BJ (cell line): ENCODE measurements at regions not wholly inside any gene's neighbourhood (a gene's known extent, or its start where the extent isn't known, plus 50 kb on each side); places are given as distances from the start of the nearest gene placed in this dataset.
"Not testable (repeated sequence)": the region's sequence is repeated elsewhere in the genome, so short reads cannot be mapped to it uniquely, and the experiment has no call there.

ENCODE experiments used
- CTCF ChIA-PET: fragments of 350-600 bp; formaldehyde crosslinking; extraction: SDS; loops from one replicate; lab custom pipeline; 2021; ENCODE audit warnings: antibody characterized with exemption, inconsistent platforms; lab: Yijun Ruan, JAX
- POLR2A ChIA-PET: fragments of 300-600 bp; sonication (Branson Sonifier 250); formaldehyde crosslinking; extraction: SDS; loops from one replicate; lab custom pipeline; 2021; ENCODE audit warnings: antibody characterized with exemption; lab: Charles Lee
- DNase-seq: peaks from one replicate; pipeline ENCODE4 v3.0.0-alpha.2; 2011; ENCODE audit warnings: low read depth
- H3K27me3 ChIP-seq: 2 replicates; pipeline ENCODE4 v1.6.0; 2011; ENCODE audit warnings: low read length; ENCODE audit not compliant: control insufficient read depth, insufficient read depth
- H3K36me3 ChIP-seq: 2 replicates; pipeline ENCODE4 v1.5.1; 2011; ENCODE audit warnings: low read length; ENCODE audit not compliant: control insufficient read depth, insufficient read depth
- H3K4me3 ChIP-seq: 2 replicates; pipeline ENCODE4 v1.5.1; 2011; ENCODE audit warnings: low read depth, mild to moderate bottlenecking, control low read depth, low read length
- TF ChIP-seq, protein P1 (sequence below): IDR thresholded peaks from 2 replicates; pipeline ENCODE4 v1.5.1; 2011; ENCODE audit warnings: low read depth, mild to moderate bottlenecking, control low read depth, inconsistent platforms, low read length, moderate library complexity; ENCODE audit not compliant: insufficient read depth

GRCh38 chr6:27168586-27169443 lies 78.7 kb upstream of the PRSS16 start:
- CTCF ChIA-PET, result interaction anchor here (0.7 to 1.2 kb wide), 2 partner anchors 9 to 19 kb away, joined by 3 read pairs; no protein-coding TSS in a partner anchor
- DNase-seq, result peak; percentile 73
- Histone ChIP-seq H3K36me3 (no peaks in the 10 kb centered on the region), H3K4me3 (no peak overlapping the region), H3K27me3 (no peaks in the 10 kb centered on the region)
- TF ChIP-seq, protein P1, sequence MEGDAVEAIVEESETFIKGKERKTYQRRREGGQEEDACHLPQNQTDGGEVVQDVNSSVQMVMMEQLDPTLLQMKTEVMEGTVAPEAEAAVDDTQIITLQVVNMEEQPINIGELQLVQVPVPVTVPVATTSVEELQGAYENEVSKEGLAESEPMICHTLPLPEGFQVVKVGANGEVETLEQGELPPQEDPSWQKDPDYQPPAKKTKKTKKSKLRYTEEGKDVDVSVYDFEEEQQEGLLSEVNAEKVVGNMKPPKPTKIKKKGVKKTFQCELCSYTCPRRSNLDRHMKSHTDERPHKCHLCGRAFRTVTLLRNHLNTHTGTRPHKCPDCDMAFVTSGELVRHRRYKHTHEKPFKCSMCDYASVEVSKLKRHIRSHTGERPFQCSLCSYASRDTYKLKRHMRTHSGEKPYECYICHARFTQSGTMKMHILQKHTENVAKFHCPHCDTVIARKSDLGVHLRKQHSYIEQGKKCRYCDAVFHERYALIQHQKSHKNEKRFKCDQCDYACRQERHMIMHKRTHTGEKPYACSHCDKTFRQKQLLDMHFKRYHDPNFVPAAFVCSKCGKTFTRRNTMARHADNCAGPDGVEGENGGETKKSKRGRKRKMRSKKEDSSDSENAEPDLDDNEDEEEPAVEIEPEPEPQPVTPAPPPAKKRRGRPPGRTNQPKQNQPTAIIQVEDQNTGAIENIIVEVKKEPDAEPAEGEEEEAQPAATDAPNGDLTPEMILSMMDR, result no peak
- POLR2A ChIA-PET, result interaction anchor here (0.5 to 0.6 kb wide), 2 partner anchors 10 to 22 kb away, joined by 5 to 9 read pairs; a partner anchor contains a TSS

DNA sequence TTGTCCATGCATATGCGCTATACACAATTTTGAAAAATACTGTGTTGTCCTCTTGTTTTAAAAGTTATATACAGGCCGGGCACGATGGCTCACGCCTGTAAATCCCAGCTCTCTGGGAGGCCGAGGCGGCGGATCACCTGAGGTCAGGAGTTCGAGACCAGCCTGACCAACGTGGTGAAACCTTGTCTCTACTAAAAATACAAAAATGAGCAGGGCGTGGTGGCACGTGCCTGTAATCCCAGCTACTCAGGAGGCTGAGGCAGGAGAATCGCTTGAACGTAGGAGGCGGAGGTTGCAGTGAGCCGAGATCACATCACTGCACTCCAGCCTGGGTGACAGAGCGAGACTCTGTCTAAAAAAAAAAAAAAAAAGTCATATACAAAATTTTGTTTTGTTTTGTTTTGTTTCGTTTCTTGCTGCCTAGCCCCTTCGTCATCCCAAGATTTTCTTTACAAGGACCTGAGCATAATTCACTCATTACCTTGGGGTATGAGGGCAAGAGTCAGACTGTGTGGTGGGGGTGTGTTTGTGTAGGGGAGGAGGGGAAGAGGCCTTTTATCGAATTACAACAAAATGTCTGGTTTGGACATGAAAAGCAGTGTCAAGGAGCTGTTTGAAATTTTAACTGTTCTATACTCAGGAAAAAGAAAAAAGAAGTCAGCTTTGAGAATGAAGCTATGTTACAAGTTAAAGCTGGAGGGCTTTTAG lies 74.8 kb upstream of the PRSS16 start:
- H3K4me3 ChIP-seq, DNase-seq, POLR2A ChIA-PET, H3K36me3 ChIP-seq, H3K27me3 ChIP-seq: not testable (repeated sequence)
- CTCF ChIA-PET, result interaction anchor here (1.0 kb wide), 1 partner anchor 9 kb away, joined by 3 read pairs; no protein-coding TSS in a partner anchor

GRCh38 chr6:27173232-27173601 lies 74.3 kb upstream of the PRSS16 start:
- POLR2A ChIA-PET, H3K27me3 ChIP-seq: not testable (repeated sequence)

DNA sequence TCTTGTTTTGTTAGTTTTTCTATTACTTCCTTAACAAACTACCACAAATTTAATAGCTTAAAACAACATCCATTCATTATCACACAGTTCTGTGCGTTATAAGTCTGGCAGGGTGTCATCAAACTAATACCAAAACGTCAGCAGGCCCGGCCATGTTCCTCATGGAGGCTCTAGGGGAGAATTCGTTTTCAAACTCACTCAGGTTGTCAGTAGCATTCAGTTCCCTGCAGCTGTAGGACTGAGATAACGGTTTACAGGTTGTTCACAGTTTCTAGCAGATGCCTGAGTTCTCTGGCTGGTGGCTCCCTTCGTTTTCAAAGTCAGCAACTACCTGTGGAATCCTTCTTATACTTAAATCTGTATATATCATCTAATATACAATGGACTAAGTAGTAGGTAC lies 72.5 kb upstream of the PRSS16 start:
- no peaks in the 10 kb centered on the region for H3K36me3 ChIP-seq
- no peak overlapping the region for H3K4me3 ChIP-seq
- TF ChIP-seq, protein P1, result no peak
- ChIA-PET CTCF (interaction anchor here (1.2 kb wide), 1 partner anchor 13 kb away, joined by 4 read pairs; no protein-coding TSS in a partner anchor), POLR2A (no interaction called here)
- no peaks in the 10 kb centered on the region for H3K27me3 ChIP-seq
- DNase-seq, result no peak

More at GRCh38 chr6:27173232-27173601, 74.3 kb upstream of the PRSS16 start:
- not testable (repeated sequence) for DNase-seq, H3K4me3 ChIP-seq, H3K36me3 ChIP-seq
- CTCF ChIA-PET, result interaction anchor here (1.0 kb wide), 1 partner anchor 10 kb away, joined by 3 read pairs; no protein-coding TSS in a partner anchor

DNA sequence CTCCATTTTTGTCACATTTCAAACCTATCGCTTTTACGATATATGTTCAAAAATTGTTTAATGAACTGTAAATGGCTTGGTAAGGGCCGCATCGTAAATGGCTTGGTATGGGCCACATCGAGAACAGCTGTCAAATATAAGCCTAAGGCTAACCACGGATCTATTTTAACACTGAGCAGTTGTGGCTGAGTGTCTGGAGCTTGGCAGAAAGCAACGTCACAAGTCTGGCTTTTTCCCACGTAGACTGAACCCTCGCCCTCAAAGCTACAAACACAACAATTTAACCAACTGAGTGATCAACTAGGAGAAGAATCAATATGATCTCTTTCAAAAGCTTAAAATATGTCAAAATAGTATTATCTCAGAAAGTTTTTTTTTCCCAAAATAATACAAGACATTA lies 71.4 kb upstream of the PRSS16 start:
- Histone ChIP-seq H3K27me3 (no peaks in the 10 kb centered on the region), H3K4me3 (no peak overlapping the region), H3K36me3 (no peaks in the 10 kb centered on the region)
- DNase-seq, result peak; percentile 11
- CTCF ChIA-PET, result interaction anchor here (0.7 to 1.9 kb wide), 6 partner anchors 11 to 620 kb away, joined by 3 to 7 read pairs (median 4); no protein-coding TSS in a partner anchor
- TF ChIP-seq, protein P1, result no peak
- POLR2A ChIA-PET, result interaction anchor here (0.7 to 0.9 kb wide), 2 partner anchors 29 to 548 kb away, joined by 6 to 9 read pairs; a partner anchor contains a TSS
